ENCODE measurements at regions not wholly inside any gene's neighbourhood (a gene's known extent, or its start where the extent isn't known, plus 50 kb on each side); places are given as distances from the start of the nearest gene placed in this dataset.
A peak's percentile ranks its signal among the peaks of the same experiment; 100 is the strongest.

DNA sequence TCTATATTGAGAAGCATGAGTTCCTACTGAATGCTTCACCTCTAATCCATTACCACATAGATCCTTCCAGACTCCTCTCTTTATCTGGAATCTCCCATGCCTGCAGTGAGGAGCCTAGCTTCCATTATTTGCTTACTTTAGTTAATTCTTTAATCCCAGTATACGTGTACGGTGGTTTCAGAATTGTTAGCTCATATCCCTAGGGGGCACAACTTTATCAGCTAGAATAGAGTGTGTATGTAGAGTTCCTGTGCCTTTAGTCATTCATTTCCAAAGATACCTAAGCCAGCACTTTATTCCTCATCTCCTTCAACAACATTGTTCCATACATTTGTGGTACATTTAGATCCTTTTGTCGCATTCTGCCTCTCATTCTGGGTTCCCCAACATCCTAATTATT, 226.0 kb downstream of the TJP1 start:
- POLR2A ChIA-PET = no interaction called here
- CTCF ChIA-PET = no interaction called here
- no peaks in the 10 kb centered on the region for H3K36me3 ChIP-seq (ENCODE audit: control insufficient read depth in 2 of 2, insufficient read depth in 1 of 2, low read length in 2 of 2)
- H3K9me3 ChIP-seq (ENCODE audit: control insufficient read depth, insufficient read depth, low read depth, low read length) = no peaks in the 10 kb centered on the region
- TF ChIP-seq GLIS1 (tag by site-specific recombination; IDR thresholded peaks at IDR 0.05) (0 out of 2 replicates have a peak, but pooled peaks have one; percentile 5), ZNF629 (tag by site-specific recombination; IDR thresholded peaks at IDR 0.05) (0 out of 2 replicates have a peak, but pooled peaks have one; percentile 36)
- TF ChIP-seq, protein P1, sequence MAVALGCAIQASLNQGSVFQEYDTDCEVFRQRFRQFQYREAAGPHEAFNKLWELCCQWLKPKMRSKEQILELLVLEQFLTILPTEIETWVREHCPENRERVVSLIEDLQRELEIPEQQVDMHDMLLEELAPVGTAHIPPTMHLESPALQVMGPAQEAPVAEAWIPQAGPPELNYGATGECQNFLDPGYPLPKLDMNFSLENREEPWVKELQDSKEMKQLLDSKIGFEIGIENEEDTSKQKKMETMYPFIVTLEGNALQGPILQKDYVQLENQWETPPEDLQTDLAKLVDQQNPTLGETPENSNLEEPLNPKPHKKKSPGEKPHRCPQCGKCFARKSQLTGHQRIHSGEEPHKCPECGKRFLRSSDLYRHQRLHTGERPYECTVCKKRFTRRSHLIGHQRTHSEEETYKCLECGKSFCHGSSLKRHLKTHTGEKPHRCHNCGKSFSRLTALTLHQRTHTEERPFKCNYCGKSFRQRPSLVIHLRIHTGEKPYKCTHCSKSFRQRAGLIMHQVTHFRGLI (tag by site-specific recombination; IDR thresholded peaks at IDR 0.05) = no peak
- H3K4me1 ChIP-seq (ENCODE audit: control insufficient read depth, insufficient read depth, low read length) = no peaks in the 10 kb centered on the region
- H3K4me3 ChIP-seq (ENCODE audit: low read depth, low read length) = no peak overlapping the region
- H3K27ac ChIP-seq (ENCODE audit: extremely low read depth, low read depth, low read length) = no peak overlapping the region

DNA sequence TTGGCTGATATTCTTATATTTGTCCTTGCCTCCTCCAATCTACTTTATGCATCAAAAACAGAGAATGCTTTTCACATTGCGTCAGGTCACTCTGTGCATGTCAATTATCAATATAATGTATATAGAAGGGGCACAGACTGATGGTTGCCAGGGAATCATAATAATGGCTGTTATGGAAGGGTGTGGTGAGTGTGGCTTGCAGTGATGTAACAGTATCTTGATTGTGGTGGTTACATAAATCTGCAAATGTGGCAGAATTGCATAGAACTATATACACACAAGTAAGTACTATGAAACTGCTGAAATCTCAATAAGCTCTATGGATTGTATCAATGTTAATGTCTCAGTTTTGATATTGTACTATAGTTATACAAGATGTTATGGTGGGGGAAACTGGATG, 228.6 kb downstream of the TJP1 start:
- POLR2A ChIA-PET = no interaction called here
- CTCF ChIA-PET = no interaction called here
- H3K4me3 ChIP-seq (ENCODE audit: low read depth, low read length) = no peak overlapping the region

DNA sequence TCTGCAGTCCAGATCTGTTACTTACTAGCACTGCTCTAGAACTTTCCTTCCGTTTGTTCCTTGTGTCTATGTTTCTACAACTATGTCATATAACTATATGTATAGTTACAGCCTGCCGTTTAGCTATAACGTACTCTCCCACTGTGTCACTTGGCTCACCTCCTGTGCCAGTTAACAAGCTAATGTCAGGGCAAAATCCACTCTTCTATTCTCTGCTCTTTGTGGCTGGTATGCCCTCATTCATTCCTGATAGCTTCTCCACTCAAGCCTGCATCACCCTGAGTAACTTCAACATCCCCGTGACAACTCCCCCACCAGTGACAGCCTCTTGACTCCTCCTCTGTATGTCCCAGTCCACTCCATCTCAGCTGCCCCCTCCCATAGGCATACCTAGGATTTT, 229.2 kb downstream of the TJP1 start:
- H3K9me3 ChIP-seq (ENCODE audit: control insufficient read depth, insufficient read depth, low read depth, low read length) = no peaks in the 10 kb centered on the region
- no peak overlapping the region for H3K4me3 ChIP-seq (ENCODE audit: low read depth, low read length)
- POLR2A ChIA-PET = no interaction called here
- H3K4me1 ChIP-seq (ENCODE audit: control insufficient read depth, insufficient read depth, low read length) = no peaks in the 10 kb centered on the region
- H3K27ac ChIP-seq (ENCODE audit: extremely low read depth, low read depth, low read length) = no peak overlapping the region
- CTCF ChIA-PET = no interaction called here
- H3K36me3 ChIP-seq (ENCODE audit: control insufficient read depth in 2 of 2, insufficient read depth in 1 of 2, low read length in 2 of 2) = no peaks in the 10 kb centered on the region
- TF ChIP-seq ZNF266 (tag by site-specific recombination; IDR thresholded peaks at IDR 0.05; ENCODE audit: low read depth) (no peak), SCRT1 (tag by site-specific recombination; IDR thresholded peaks at IDR 0.05; ENCODE audit: borderline replicate concordance) (no peak), ZNF670 (tag by site-specific recombination; IDR thresholded peaks at IDR 0.05; ENCODE audit: low read depth) (no peak), GLI4 (tag by site-specific recombination; IDR thresholded peaks at IDR 0.05) (no peak), EGR2 (tag by site-specific recombination; IDR thresholded peaks at IDR 0.05; ENCODE audit: low read depth) (no peak), ZNF561 (tag by site-specific recombination; IDR thresholded peaks at IDR 0.05; ENCODE audit: borderline replicate concordance) (no peak), GLI2 (tag by site-specific recombination; IDR thresholded peaks at IDR 0.05; ENCODE audit: borderline replicate concordance, low read depth) (no peak), HOXA7 (CRISPR knock-in tag; IDR thresholded peaks at IDR 0.05; ENCODE audit: borderline replicate concordance) (no peak), ZNF558 (tag by site-specific recombination; IDR thresholded peaks at IDR 0.05) (no peak), FEZF1 (tag by site-specific recombination; IDR thresholded peaks at IDR 0.05) (no peak), ZNF510 (tag by site-specific recombination; IDR thresholded peaks at IDR 0.05; ENCODE audit: insufficient replicate concordance) (no peak), ZNF433 (tag by site-specific recombination; IDR thresholded peaks at IDR 0.05; ENCODE audit: low read depth) (no peak)
- TF ChIP-seq, protein P2, sequence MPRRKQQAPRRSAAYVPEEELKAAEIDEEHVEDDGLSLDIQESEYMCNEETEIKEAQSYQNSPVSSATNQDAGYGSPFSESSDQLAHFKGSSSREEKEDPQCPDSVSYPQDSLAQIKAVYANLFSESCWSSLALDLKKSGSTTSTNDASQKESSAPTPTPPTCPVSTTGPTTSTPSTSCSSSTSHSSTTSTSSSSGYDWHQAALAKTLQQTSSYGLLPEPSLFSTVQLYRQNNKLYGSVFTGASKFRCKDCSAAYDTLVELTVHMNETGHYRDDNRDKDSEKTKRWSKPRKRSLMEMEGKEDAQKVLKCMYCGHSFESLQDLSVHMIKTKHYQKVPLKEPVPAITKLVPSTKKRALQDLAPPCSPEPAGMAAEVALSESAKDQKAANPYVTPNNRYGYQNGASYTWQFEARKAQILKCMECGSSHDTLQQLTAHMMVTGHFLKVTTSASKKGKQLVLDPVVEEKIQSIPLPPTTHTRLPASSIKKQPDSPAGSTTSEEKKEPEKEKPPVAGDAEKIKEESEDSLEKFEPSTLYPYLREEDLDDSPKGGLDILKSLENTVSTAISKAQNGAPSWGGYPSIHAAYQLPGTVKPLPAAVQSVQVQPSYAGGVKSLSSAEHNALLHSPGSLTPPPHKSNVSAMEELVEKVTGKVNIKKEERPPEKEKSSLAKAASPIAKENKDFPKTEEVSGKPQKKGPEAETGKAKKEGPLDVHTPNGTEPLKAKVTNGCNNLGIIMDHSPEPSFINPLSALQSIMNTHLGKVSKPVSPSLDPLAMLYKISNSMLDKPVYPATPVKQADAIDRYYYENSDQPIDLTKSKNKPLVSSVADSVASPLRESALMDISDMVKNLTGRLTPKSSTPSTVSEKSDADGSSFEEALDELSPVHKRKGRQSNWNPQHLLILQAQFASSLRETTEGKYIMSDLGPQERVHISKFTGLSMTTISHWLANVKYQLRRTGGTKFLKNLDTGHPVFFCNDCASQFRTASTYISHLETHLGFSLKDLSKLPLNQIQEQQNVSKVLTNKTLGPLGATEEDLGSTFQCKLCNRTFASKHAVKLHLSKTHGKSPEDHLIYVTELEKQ (tag by site-specific recombination; IDR thresholded peaks at IDR 0.05; ENCODE audit: borderline replicate concordance) = no peak

More for the DNA sequence above, 228.6 kb downstream of the TJP1 start:
- Histone ChIP-seq H3K4me1 (ENCODE audit: control insufficient read depth, insufficient read depth, low read length) (no peaks in the 10 kb centered on the region), H3K36me3 (ENCODE audit: control insufficient read depth in 2 of 2, insufficient read depth in 1 of 2, low read length in 2 of 2) (no peaks in the 10 kb centered on the region), H3K9me3 (ENCODE audit: control insufficient read depth, insufficient read depth, low read depth, low read length) (no peaks in the 10 kb centered on the region), H3K27ac (ENCODE audit: extremely low read depth, low read depth, low read length) (no peak overlapping the region)
- TF ChIP-seq ZNF544 (tag by site-specific recombination; IDR thresholded peaks at IDR 0.05) = no peak
- TF ChIP-seq, protein P3, sequence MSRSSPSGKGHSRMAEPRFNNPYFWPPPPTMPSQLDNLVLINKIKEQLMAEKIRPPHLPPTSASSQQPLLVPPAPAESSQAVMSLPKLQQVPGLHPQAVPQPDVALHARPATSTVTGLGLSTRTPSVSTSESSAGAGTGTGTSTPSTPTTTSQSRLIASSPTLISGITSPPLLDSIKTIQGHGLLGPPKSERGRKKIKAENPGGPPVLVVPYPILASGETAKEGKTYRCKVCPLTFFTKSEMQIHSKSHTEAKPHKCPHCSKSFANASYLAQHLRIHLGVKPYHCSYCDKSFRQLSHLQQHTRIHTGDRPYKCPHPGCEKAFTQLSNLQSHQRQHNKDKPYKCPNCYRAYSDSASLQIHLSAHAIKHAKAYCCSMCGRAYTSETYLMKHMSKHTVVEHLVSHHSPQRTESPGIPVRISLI (tag by site-specific recombination; IDR thresholded peaks at IDR 0.05) = no peak
- TF ChIP-seq, protein P4, sequence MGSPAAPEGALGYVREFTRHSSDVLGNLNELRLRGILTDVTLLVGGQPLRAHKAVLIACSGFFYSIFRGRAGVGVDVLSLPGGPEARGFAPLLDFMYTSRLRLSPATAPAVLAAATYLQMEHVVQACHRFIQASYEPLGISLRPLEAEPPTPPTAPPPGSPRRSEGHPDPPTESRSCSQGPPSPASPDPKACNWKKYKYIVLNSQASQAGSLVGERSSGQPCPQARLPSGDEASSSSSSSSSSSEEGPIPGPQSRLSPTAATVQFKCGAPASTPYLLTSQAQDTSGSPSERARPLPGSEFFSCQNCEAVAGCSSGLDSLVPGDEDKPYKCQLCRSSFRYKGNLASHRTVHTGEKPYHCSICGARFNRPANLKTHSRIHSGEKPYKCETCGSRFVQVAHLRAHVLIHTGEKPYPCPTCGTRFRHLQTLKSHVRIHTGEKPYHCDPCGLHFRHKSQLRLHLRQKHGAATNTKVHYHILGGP (tag by site-specific recombination; IDR thresholded peaks at IDR 0.05) = no peak
- no peak for TF ChIP-seq ZNF155 (tag by site-specific recombination; IDR thresholded peaks at IDR 0.05)
- TF ChIP-seq ZNF529 (tag by site-specific recombination; IDR thresholded peaks at IDR 0.05; ENCODE audit: insufficient replicate concordance) = peak; percentile 90
- no peak for TF ChIP-seq ZNF350 (tag by site-specific recombination; IDR thresholded peaks at IDR 0.05)
- TF ChIP-seq ZFP41 (tag by site-specific recombination; IDR thresholded peaks at IDR 0.05; ENCODE audit: borderline replicate concordance) = no peak
- TF ChIP-seq, protein P5, sequence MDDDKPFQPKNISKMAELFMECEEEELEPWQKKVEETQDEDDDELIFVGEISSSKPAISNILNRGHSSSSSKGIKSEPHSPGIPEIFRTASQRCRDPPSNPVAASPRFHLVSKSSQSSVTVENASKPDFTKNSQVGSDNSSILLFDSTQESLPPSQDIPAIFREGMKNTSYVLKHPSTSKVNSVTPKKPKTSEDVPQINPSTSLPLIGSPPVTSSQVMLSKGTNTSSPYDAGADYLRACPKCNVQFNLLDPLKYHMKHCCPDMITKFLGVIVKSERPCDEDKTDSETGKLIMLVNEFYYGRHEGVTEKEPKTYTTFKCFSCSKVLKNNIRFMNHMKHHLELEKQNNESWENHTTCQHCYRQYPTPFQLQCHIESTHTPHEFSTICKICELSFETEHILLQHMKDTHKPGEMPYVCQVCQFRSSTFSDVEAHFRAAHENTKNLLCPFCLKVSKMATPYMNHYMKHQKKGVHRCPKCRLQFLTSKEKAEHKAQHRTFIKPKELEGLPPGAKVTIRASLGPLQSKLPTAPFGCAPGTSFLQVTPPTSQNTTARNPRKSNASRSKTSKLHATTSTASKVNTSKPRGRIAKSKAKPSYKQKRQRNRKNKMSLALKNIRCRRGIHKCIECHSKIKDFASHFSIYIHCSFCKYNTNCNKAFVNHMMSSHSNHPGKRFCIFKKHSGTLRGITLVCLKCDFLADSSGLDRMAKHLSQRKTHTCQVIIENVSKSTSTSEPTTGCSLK (tag by site-specific recombination; IDR thresholded peaks at IDR 0.05) = no peak
